ENCODE measurements at regions not wholly inside any gene's neighbourhood (a gene's known extent, or its start where the extent isn't known, plus 50 kb on each side); places are given as distances from the start of the nearest gene placed in this dataset.

DNA sequence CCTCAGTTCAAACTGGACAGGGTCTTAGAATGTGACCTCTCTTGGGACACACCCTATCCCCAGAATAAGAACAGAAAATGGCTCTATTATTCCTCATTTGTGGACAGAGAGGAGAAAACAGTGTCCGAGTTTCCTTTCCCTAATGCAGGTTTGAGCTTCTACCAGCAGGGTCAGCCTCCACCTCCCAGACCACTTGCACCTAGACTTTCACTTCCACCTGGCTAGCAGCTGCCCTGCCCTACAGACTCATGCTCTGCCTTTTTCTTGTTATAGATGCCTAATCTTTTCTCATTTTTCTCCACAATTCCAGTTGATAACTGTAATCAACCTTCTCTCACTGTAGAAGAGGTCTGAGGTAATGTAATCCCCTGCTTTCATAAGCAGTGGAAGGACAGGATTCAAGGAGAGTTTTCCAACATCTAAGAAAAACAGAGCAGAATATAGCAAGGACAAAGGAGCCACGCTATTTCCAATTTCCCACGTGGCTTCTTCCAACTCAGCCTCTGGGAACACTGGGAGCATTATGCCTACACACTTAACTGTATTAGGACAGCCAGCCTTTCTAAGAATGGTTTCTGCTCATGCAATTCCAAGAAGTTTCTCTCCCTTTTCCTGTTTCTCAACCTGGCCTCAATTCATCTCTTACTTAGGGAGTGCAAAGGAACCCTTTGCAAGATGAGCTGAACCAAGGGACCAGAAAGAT, 239.8 kb downstream of the BCL11A start:
- no peak overlapping the region for H3K27ac ChIP-seq (ENCODE audit: low read length)
- H3K4me1 ChIP-seq (ENCODE audit: control insufficient read depth, insufficient read depth, low read length), result no peaks in the 10 kb centered on the region
- intact Hi-C loops (cut with micrococcal nuclease; ENCODE audit: unreplicated experiment) (no loop called here), in situ Hi-C loops (cut with HindIII; ENCODE audit: low pct_unique_long_range_greater_than_20kb, low sequenced_read_pairs) (no loop called here)
- H3K4me3 ChIP-seq (ENCODE audit: low read depth in 2 of 2, low read length in 2 of 2), result no peak overlapping the region
- ATAC-seq, result no peak
- CTCF ChIA-PET, result no interaction called here
- H3K27me3 ChIP-seq (ENCODE audit: control insufficient read depth, insufficient read depth, low read length), result peaks cover 10% of the 10 kb centered on the region; the same call in 1 of the 2 replicates
- POLR2A ChIA-PET, result no interaction called here
- no peaks in the 10 kb centered on the region for H3K9me3 ChIP-seq (ENCODE audit: control insufficient read depth, insufficient read depth, low read depth, low read length)
- TF ChIP-seq POLR2AphosphoS5 (IDR thresholded peaks at IDR 0.05; ENCODE audit: low read depth, low read length) (no peak), SIN3A (IDR thresholded peaks at IDR 0.05; ENCODE audit: borderline replicate concordance, insufficient read depth, low read depth, low read length) (no peak), TCF7L2 (IDR thresholded peaks at IDR 0.05; ENCODE audit: low read depth, low read length) (no peak), REST (IDR thresholded peaks at IDR 0.05; ENCODE audit: insufficient read depth in 1 of 2, low read depth in 2 of 2, low read length in 1 of 2) (no peak)
- TF ChIP-seq, protein P1, sequence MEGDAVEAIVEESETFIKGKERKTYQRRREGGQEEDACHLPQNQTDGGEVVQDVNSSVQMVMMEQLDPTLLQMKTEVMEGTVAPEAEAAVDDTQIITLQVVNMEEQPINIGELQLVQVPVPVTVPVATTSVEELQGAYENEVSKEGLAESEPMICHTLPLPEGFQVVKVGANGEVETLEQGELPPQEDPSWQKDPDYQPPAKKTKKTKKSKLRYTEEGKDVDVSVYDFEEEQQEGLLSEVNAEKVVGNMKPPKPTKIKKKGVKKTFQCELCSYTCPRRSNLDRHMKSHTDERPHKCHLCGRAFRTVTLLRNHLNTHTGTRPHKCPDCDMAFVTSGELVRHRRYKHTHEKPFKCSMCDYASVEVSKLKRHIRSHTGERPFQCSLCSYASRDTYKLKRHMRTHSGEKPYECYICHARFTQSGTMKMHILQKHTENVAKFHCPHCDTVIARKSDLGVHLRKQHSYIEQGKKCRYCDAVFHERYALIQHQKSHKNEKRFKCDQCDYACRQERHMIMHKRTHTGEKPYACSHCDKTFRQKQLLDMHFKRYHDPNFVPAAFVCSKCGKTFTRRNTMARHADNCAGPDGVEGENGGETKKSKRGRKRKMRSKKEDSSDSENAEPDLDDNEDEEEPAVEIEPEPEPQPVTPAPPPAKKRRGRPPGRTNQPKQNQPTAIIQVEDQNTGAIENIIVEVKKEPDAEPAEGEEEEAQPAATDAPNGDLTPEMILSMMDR (IDR thresholded peaks at IDR 0.05), result no peak
- no TSS peak for BruUV-seq (replicated peaks)
- no peak for DNase-seq (ENCODE audit: low read depth, low spot score)
- H3K36me3 ChIP-seq (ENCODE audit: control insufficient read depth, insufficient read depth, low read length), result no peaks in the 10 kb centered on the region

DNA sequence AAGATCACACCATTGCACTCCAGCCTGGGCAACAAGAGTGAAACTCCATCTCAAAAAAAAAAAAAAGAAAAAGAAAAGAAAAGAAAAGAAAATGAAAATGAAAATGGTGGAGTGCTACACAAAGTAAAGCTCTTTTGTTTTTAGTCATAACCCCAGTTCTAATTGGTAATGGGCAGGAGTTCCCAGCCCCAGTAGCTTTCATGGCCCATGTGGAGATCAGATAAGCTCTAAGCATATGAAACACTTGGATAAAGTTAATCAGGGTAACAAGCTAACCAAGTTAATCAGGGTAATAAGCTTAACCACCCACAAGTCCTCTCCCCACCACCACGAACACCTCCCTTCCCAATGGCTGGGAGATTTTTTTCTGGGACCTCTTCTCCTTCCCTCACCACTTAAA, 240.8 kb downstream of the BCL11A start:
- DNase-seq (ENCODE audit: low read depth, low spot score) (no peak), ATAC-seq (no peak)
- no peak for TF ChIP-seq TCF7L2 (IDR thresholded peaks at IDR 0.05; ENCODE audit: low read depth, low read length)
- POLR2A ChIA-PET, result no interaction called here
- H3K27ac ChIP-seq (ENCODE audit: low read length), result no peak overlapping the region
- in situ Hi-C loops (cut with HindIII; ENCODE audit: low pct_unique_long_range_greater_than_20kb, low sequenced_read_pairs) (no loop called here), intact Hi-C loops (cut with micrococcal nuclease; ENCODE audit: unreplicated experiment) (no loop called here)
- no peaks in the 10 kb centered on the region for H3K4me1 ChIP-seq (ENCODE audit: control insufficient read depth, insufficient read depth, low read length)
- BruUV-seq (replicated peaks), result no TSS peak
- CTCF ChIA-PET, result interaction anchor here (0.5 kb wide), 1 partner anchor 269 kb away, joined by 3 read pairs; no protein-coding TSS in a partner anchor
- H3K27me3 ChIP-seq (ENCODE audit: control insufficient read depth, insufficient read depth, low read length), result peaks cover 10% of the 10 kb centered on the region; the same call in 1 of the 2 replicates
- no peak overlapping the region for H3K4me3 ChIP-seq (ENCODE audit: low read depth in 2 of 2, low read length in 2 of 2)
- H3K9me3 ChIP-seq (ENCODE audit: control insufficient read depth, insufficient read depth, low read depth, low read length), result no peaks in the 10 kb centered on the region
- H3K36me3 ChIP-seq (ENCODE audit: control insufficient read depth, insufficient read depth, low read length), result no peaks in the 10 kb centered on the region

DNA sequence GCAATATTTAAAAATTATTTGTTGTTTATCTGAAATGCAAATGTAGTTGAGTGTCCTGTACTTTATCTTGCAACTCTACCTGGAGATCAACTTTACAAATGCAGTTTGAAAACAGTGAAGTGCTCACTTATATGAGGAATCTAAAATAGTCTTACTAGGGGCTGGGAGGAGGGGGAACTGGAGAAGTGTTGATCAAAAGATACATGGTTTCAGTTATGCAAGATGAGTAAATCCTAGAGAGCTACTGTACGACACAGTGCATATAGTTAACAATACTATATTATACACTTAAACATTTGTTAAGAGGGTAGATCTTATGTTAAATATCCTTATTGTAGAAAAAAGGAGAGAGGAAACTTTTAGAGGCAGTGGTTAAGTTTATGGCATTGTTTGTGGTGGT, 241.9 kb downstream of the BCL11A start:
- H3K4me3 ChIP-seq (ENCODE audit: low read depth in 2 of 2, low read length in 2 of 2), result no peak overlapping the region
- H3K9me3 ChIP-seq (ENCODE audit: control insufficient read depth, insufficient read depth, low read depth, low read length), result no peaks in the 10 kb centered on the region
- no peaks in the 10 kb centered on the region for H3K36me3 ChIP-seq (ENCODE audit: control insufficient read depth, insufficient read depth, low read length)
- ChIA-PET POLR2A (no interaction called here), CTCF (no interaction called here)
- no TSS peak for BruUV-seq (replicated peaks)
- in situ Hi-C loops (cut with HindIII; ENCODE audit: low pct_unique_long_range_greater_than_20kb, low sequenced_read_pairs) (no loop called here), intact Hi-C loops (cut with micrococcal nuclease; ENCODE audit: unreplicated experiment) (no loop called here)
- TF ChIP-seq SIN3A (IDR thresholded peaks at IDR 0.05; ENCODE audit: borderline replicate concordance, insufficient read depth, low read depth, low read length) (no peak), TCF7L2 (IDR thresholded peaks at IDR 0.05; ENCODE audit: low read depth, low read length) (no peak), REST (IDR thresholded peaks at IDR 0.05; ENCODE audit: insufficient read depth in 1 of 2, low read depth in 2 of 2, low read length in 1 of 2) (no peak), POLR2AphosphoS5 (IDR thresholded peaks at IDR 0.05; ENCODE audit: low read depth, low read length) (no peak)
- TF ChIP-seq, protein P1 (IDR thresholded peaks at IDR 0.05), result no peak
- no peaks in the 10 kb centered on the region for H3K4me1 ChIP-seq (ENCODE audit: control insufficient read depth, insufficient read depth, low read length)
- no peak overlapping the region for H3K27ac ChIP-seq (ENCODE audit: low read length)
- ATAC-seq (no peak), DNase-seq (ENCODE audit: low read depth, low spot score) (no peak)
- H3K27me3 ChIP-seq (ENCODE audit: control insufficient read depth, insufficient read depth, low read length), result peaks cover 4% of the 10 kb centered on the region; the same call in 1 of the 2 replicates
